ENCODE measurements at regions not wholly inside any gene's neighbourhood (a gene's known extent, or its start where the extent isn't known, plus 50 kb on each side); places are given as distances from the start of the nearest gene placed in this dataset.

DNA sequence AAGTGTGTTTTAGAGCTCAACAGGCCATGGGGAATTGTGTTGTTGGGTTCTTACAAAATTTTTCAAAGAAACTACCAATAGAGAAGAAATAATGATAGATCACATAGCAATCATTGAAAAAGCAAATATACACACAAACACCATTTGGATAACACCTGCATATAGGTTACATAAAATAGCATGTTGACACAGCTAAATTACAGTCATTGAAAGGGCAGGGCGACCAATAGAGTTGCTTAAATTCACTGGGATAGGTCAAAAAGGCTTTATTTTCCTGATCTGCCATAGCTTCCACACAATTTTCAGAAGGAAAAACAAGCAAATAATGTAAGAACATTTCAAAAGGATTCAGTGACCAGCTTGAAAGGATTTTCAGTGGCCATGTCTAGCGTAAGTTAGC, 57.9 kb upstream of the FGGY start:
- TF ChIP-seq, protein P1, sequence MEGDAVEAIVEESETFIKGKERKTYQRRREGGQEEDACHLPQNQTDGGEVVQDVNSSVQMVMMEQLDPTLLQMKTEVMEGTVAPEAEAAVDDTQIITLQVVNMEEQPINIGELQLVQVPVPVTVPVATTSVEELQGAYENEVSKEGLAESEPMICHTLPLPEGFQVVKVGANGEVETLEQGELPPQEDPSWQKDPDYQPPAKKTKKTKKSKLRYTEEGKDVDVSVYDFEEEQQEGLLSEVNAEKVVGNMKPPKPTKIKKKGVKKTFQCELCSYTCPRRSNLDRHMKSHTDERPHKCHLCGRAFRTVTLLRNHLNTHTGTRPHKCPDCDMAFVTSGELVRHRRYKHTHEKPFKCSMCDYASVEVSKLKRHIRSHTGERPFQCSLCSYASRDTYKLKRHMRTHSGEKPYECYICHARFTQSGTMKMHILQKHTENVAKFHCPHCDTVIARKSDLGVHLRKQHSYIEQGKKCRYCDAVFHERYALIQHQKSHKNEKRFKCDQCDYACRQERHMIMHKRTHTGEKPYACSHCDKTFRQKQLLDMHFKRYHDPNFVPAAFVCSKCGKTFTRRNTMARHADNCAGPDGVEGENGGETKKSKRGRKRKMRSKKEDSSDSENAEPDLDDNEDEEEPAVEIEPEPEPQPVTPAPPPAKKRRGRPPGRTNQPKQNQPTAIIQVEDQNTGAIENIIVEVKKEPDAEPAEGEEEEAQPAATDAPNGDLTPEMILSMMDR (IDR thresholded peaks at IDR 0.05; ENCODE audit: insufficient read depth, low read length): no peak

DNA sequence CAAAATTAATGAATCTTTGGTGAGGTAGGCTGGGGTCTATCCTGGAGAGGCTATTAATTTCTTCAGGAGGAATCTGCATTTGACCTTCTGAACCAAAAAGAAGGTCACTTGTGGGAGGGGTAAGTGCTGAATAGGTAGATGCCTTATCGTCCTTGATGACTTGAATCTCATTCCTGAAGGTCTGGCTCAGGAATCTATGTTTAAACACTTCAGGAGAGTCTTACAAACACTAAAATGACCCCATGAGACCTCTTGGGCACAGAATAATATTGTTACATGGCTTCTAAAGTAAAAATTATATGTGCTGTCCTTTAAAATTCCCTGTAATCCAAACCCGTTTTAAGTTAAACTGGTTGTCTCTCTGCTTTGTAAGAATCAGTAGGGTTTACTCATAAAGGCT, 55.0 kb upstream of the FGGY start:
- H3K4me3 ChIP-seq (ENCODE audit: low read depth, low read length): no peak overlapping the region
- TF ChIP-seq, protein P1 (IDR thresholded peaks at IDR 0.05; ENCODE audit: insufficient read depth, low read length): no peak
- DNase-seq (ENCODE audit: low read depth): no peak

More for the DNA sequence above, 57.9 kb upstream of the FGGY start:
- H3K4me3 ChIP-seq (ENCODE audit: low read depth, low read length): no peak overlapping the region
- DNase-seq (ENCODE audit: low read depth): no peak

DNA sequence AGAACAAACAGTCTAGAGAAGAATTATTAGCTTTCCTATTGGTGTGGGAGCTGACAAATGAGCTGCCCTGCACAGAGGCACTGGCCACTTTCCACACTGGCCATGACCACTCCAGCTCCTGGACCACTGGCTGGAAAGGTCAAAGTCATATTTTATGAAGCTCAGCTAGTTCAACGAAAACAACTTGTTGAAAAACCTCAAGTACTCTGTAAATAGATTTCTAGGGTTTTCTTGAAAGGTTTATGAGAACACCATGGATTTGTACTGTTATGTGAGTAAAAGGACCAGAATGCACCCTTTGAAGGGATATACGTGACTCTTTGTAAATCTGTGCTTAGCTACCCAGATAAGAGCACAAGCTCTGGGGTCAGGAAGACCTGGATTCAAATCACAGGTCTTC, 54.5 kb upstream of the FGGY start:
- TF ChIP-seq, protein P1 (IDR thresholded peaks at IDR 0.05; ENCODE audit: insufficient read depth, low read length): no peak
- no peak for DNase-seq (ENCODE audit: low read depth)
- H3K4me3 ChIP-seq (ENCODE audit: low read depth, low read length): no peak overlapping the region

DNA sequence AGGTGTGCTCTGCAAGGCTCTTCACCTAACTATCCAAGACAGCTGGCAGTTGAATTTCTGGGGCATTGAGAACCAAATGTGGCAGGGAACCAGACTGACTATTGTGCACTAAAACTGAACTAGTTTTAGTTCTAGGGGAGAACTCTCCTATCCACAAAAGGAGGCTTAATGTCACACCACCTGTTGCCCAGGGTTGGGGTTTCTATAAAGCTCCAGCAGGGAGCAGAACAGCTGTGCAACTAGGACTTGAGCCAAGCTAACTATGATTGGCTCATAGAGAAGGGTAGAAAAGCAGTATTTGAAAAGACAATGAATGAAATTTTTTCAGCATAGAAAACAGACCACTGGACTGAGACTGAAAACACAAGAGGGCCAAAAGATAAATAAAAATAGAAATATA, 53.3 kb upstream of the FGGY start:
- no peak overlapping the region for H3K4me3 ChIP-seq (ENCODE audit: low read depth, low read length)
- TF ChIP-seq, protein P1 (IDR thresholded peaks at IDR 0.05; ENCODE audit: insufficient read depth, low read length): no peak
- no peak for DNase-seq (ENCODE audit: low read depth)

DNA sequence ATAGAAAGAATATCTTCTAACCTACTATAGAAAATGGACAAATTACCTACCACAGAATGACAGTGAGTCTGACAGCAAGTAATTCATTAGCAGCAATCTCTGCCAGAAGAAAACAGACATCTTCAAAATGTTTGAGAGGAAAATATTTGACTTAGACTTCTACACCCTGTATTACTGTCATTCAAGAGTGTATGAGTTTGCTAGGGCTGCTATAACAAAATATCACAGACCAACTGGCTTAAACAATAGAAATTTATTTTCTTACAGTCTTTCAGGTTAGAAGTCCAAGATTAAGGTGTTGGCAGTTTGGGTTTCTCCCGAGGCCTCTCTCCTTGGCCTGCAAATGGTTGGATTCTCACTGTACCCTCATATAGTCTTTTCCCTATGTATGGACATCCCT, 52.9 kb upstream of the FGGY start:
- DNase-seq (ENCODE audit: low read depth): no peak
- TF ChIP-seq, protein P1 (IDR thresholded peaks at IDR 0.05; ENCODE audit: insufficient read depth, low read length): no peak

DNA sequence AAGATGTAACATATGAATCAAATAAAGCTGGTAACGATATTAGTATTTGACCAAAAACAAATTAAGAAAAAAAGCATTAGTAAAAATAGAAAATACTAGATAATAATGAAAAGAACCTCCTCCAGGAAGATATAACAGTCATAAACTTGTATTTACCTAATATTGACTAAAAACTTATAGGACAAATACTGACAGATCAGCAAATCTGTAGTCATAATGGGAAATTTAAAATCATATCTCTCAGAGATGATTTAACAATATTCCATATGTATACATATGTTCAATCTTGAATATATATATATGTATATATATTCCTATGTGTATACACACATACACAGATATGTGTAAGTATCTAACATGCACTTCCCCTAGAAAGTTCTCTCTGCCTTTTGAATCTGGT, 52.0 kb upstream of the FGGY start:
- DNase-seq (ENCODE audit: low read depth): no peak
- TF ChIP-seq, protein P1 (IDR thresholded peaks at IDR 0.05; ENCODE audit: insufficient read depth, low read length): no peak
- H3K4me3 ChIP-seq (ENCODE audit: low read depth, low read length): no peak overlapping the region

More for the DNA sequence above, 52.9 kb upstream of the FGGY start:
- H3K4me3 ChIP-seq (ENCODE audit: low read depth, low read length): no peak overlapping the region

Data from fibroblast of the aortic adventitia (primary cell).